Lower leg skin (tissue), 3 donors: ENCODE measurements at regions not wholly inside any gene's neighbourhood (a gene's known extent, or its start where the extent isn't known, plus 50 kb on each side); places are given as distances from the start of the nearest gene placed in this dataset.
"Not testable (repeated sequence)": the region's sequence is repeated elsewhere in the genome, so short reads cannot be mapped to it uniquely, and the experiment has no call there.

Source experiments
- POLR2A ChIP-seq, 2 donors: fragments of 450-650 bp; IDR thresholded peaks; one replicate each; pipeline ENCODE4 v1.6.1; 2016 to 2017; ENCODE audit warnings: antibody characterized with exemption in 2 of 2, mild to moderate bottlenecking in 1 of 2, moderate library complexity in 1 of 2
- TF ChIP-seq, protein P1 (sequence below), 3 donors: fragments of 450-650 bp; IDR thresholded peaks; one replicate each; pipeline ENCODE4 v1.5.1; 2016; ENCODE audit warnings: antibody characterized with exemption in 3 of 3, mild to moderate bottlenecking in 3 of 3, moderate library complexity in 2 of 3

- TF ChIP-seq, protein P1, sequence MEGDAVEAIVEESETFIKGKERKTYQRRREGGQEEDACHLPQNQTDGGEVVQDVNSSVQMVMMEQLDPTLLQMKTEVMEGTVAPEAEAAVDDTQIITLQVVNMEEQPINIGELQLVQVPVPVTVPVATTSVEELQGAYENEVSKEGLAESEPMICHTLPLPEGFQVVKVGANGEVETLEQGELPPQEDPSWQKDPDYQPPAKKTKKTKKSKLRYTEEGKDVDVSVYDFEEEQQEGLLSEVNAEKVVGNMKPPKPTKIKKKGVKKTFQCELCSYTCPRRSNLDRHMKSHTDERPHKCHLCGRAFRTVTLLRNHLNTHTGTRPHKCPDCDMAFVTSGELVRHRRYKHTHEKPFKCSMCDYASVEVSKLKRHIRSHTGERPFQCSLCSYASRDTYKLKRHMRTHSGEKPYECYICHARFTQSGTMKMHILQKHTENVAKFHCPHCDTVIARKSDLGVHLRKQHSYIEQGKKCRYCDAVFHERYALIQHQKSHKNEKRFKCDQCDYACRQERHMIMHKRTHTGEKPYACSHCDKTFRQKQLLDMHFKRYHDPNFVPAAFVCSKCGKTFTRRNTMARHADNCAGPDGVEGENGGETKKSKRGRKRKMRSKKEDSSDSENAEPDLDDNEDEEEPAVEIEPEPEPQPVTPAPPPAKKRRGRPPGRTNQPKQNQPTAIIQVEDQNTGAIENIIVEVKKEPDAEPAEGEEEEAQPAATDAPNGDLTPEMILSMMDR (IDR thresholded peaks at IDR 0.05), result not testable (repeated sequence)
- TF ChIP-seq POLR2A (IDR thresholded peaks at IDR 0.05), result not testable (repeated sequence)
These were observed 53.4 kb upstream of the FIBIN start for GRCh38 chr11:26940501-26940900.
